ENCODE measurements at regions not wholly inside any gene's neighbourhood (a gene's known extent, or its start where the extent isn't known, plus 50 kb on each side); places are given as distances from the start of the nearest gene placed in this dataset.

DNA sequence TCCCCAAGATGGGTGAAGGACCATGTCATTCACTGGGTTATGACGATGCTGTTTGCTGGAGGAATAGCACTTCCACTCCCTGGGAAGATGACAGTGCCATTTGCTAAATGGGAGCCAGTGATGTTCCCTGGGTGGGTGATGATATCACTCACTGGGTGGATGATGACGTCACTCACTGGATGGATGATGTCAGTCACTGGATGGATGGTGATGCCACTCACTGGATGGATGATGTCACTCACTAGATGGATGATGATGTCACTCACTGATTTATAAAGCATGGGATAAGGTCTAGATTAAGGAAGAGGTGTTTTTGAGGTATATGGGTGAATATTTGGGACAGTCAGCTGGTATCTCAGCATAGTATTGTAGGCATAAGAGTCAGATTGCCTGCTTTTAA lies 457.2 kb downstream of the AJAP1 start:
- Histone ChIP-seq H3K4me3 (no peak overlapping the region), H3K36me3 (no peaks in the 10 kb centered on the region), H3K4me1 (no peaks in the 10 kb centered on the region), H3K27ac (no peak overlapping the region), H3K27me3 (peaks cover 0 to 11% (median 0%) of the 10 kb centered on the region in 3 donors), H3K9me3 (no peaks in the 10 kb centered on the region)
- WGBS, 5 donors = 77 to 92% (median 87%) methylated on average over 2 of the region's 2 CpGs
- intact Hi-C loops (cut with DNase I; ENCODE audit: low total_unique reads) = no loop called here
- TF ChIP-seq POLR2AphosphoS5 (IDR thresholded peaks at IDR 0.05) (no peak), EP300 (IDR thresholded peaks at IDR 0.05) (no peak), POLR2A (IDR thresholded peaks at IDR 0.05) (no peak)
- TF ChIP-seq, protein P1, sequence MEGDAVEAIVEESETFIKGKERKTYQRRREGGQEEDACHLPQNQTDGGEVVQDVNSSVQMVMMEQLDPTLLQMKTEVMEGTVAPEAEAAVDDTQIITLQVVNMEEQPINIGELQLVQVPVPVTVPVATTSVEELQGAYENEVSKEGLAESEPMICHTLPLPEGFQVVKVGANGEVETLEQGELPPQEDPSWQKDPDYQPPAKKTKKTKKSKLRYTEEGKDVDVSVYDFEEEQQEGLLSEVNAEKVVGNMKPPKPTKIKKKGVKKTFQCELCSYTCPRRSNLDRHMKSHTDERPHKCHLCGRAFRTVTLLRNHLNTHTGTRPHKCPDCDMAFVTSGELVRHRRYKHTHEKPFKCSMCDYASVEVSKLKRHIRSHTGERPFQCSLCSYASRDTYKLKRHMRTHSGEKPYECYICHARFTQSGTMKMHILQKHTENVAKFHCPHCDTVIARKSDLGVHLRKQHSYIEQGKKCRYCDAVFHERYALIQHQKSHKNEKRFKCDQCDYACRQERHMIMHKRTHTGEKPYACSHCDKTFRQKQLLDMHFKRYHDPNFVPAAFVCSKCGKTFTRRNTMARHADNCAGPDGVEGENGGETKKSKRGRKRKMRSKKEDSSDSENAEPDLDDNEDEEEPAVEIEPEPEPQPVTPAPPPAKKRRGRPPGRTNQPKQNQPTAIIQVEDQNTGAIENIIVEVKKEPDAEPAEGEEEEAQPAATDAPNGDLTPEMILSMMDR (IDR thresholded peaks at IDR 0.05) = no peak
- no peak for DNase-seq

DNA sequence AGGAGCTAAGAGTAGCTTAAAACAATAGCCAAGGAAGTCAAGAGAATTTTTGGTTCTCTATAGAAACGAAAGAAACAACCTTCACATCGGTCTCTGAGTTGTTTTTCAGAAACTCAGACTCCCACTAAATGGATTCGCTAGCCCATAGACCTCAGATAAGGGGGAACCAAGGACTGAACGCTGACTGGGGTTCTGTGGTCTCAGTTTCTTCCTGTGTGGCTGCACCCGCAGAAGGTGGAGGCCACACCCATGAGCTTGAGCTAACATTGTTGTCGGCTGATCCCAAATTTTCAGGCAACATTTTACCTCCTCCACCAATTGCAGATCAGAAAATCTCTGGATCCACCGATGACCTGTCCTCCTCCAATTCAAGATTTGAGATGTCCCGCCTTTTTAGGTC lies 456.1 kb downstream of the AJAP1 start:
- DNase-seq = no peak
- no peaks in the 10 kb centered on the region for H3K4me1 ChIP-seq
- H3K36me3 ChIP-seq = no peaks in the 10 kb centered on the region
- H3K4me3 ChIP-seq = no peak overlapping the region
- H3K27me3 ChIP-seq = peaks cover 0 to 11% (median 0%) of the 10 kb centered on the region in 3 donors
- no peaks in the 10 kb centered on the region for H3K9me3 ChIP-seq
- intact Hi-C loops (cut with DNase I; ENCODE audit: low total_unique reads) = no loop called here
- H3K27ac ChIP-seq = no peak overlapping the region
- 61 to 73% (median 67%) methylated on average over 8 of the region's 8 CpGs for WGBS, 5 donors
- TF ChIP-seq, protein P1 (IDR thresholded peaks at IDR 0.05) = no peak
- no peak for TF ChIP-seq EP300 (IDR thresholded peaks at IDR 0.05)
- no peak for TF ChIP-seq POLR2A (IDR thresholded peaks at IDR 0.05)
- TF ChIP-seq POLR2AphosphoS5 (IDR thresholded peaks at IDR 0.05) = no peak

GRCh38 chr1:5109633-5110032 lies 455.2 kb downstream of the AJAP1 start:
- no peaks in the 10 kb centered on the region for H3K4me1 ChIP-seq
- DNase-seq = no peak
- H3K4me3 ChIP-seq = no peak overlapping the region
- 59 to 69% (median 64%) methylated on average over 11 of the region's 11 CpGs for WGBS, 5 donors
- peaks cover 0 to 11% (median 0%) of the 10 kb centered on the region in 3 donors for H3K27me3 ChIP-seq
- intact Hi-C loops (cut with DNase I; ENCODE audit: low total_unique reads) = no loop called here
- H3K36me3 ChIP-seq = no peaks in the 10 kb centered on the region
- no peak overlapping the region for H3K27ac ChIP-seq
- H3K9me3 ChIP-seq = no peaks in the 10 kb centered on the region
- no peak for TF ChIP-seq POLR2AphosphoS5 (IDR thresholded peaks at IDR 0.05)
- no peak for TF ChIP-seq POLR2A (IDR thresholded peaks at IDR 0.05)
- TF ChIP-seq, protein P1 (IDR thresholded peaks at IDR 0.05) = no peak
- no peak for TF ChIP-seq EP300 (IDR thresholded peaks at IDR 0.05)

DNA sequence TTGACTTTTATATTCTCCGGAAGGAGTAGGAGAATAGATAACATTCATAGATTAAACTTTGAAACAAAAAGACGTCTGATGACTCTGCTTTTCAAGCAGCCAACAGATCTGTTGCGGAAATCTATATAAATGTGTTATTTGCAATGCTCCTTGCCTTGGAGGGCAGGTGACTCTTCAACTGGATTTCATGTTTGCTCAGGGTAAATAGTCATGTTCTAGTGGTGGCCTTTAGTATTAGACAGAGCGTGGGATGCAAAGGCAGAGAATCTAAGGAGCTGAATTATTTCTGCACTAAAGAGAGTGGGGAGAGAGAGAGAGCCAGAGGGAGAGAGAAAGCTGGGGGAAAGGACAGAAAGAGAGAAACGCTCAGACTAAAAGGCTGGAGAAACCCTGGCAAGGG lies 454.3 kb downstream of the AJAP1 start:
- intact Hi-C loops (cut with DNase I; ENCODE audit: low total_unique reads) = no loop called here
- no peaks in the 10 kb centered on the region for H3K9me3 ChIP-seq
- H3K4me3 ChIP-seq = no peak overlapping the region
- peak in 1 of 2 donors; percentile 8 for DNase-seq
- 25 to 45% (median 39%) methylated on average over 5 of the region's 5 CpGs for WGBS, 5 donors
- H3K4me1 ChIP-seq = no peaks in the 10 kb centered on the region
- peaks cover 0 to 11% (median 0%) of the 10 kb centered on the region in 3 donors for H3K27me3 ChIP-seq
- TF ChIP-seq EP300 (IDR thresholded peaks at IDR 0.05) (no peak), POLR2AphosphoS5 (IDR thresholded peaks at IDR 0.05) (no peak), POLR2A (IDR thresholded peaks at IDR 0.05) (no peak)
- TF ChIP-seq, protein P1 (IDR thresholded peaks at IDR 0.05) = no peak
- no peak overlapping the region for H3K27ac ChIP-seq
- no peaks in the 10 kb centered on the region for H3K36me3 ChIP-seq
